Mesodermal cell (in vitro differentiated cells): ENCODE measurements at regions not wholly inside any gene's neighbourhood (a gene's known extent, or its start where the extent isn't known, plus 50 kb on each side); places are given as distances from the start of the nearest gene placed in this dataset.

Source experiments
- H3K27ac ChIP-seq: 2 replicates; pipeline ENCODE4 v1.7.0; 2013; ENCODE audit warnings: mild to moderate bottlenecking, low read depth, low read length, moderate library complexity; ENCODE audit not compliant: severe bottlenecking
- H3K36me3 ChIP-seq: 2 replicates; pipeline ENCODE4 v1.7.1; 2013; ENCODE audit warnings: mild to moderate bottlenecking, low read length, moderate library complexity; ENCODE audit not compliant: control insufficient read depth, insufficient read depth
- H3K4me1 ChIP-seq: one replicate; pipeline ENCODE4 v1.7.1; 2013; ENCODE audit warnings: mild to moderate bottlenecking, low read length; ENCODE audit not compliant: insufficient read depth, control insufficient read depth, poor library complexity, severe bottlenecking
- H3K4me3 ChIP-seq: 2 replicates; pipeline ENCODE4 v1.7.0; 2013; ENCODE audit warnings: low read length, control low read depth, mild to moderate bottlenecking; ENCODE audit not compliant: insufficient read depth, poor library complexity, severe bottlenecking; ENCODE audit errors: extremely low read depth
- H3K9me3 ChIP-seq: 2 replicates; pipeline ENCODE4 v1.7.1; 2013; ENCODE audit warnings: mild to moderate bottlenecking, low read length, moderate library complexity; ENCODE audit not compliant: control insufficient read depth
- WGBS, 2 experiments: methylation state at CpG; one replicate each; pipeline ENCODE4 v1.1.5; 2013; ENCODE audit warnings: missing lambda C conversion rate in 2 of 2; ENCODE audit not compliant: insufficient coverage in 2 of 2; 5-methylcytosine and 5-hydroxymethylcytosine counted together

DNA sequence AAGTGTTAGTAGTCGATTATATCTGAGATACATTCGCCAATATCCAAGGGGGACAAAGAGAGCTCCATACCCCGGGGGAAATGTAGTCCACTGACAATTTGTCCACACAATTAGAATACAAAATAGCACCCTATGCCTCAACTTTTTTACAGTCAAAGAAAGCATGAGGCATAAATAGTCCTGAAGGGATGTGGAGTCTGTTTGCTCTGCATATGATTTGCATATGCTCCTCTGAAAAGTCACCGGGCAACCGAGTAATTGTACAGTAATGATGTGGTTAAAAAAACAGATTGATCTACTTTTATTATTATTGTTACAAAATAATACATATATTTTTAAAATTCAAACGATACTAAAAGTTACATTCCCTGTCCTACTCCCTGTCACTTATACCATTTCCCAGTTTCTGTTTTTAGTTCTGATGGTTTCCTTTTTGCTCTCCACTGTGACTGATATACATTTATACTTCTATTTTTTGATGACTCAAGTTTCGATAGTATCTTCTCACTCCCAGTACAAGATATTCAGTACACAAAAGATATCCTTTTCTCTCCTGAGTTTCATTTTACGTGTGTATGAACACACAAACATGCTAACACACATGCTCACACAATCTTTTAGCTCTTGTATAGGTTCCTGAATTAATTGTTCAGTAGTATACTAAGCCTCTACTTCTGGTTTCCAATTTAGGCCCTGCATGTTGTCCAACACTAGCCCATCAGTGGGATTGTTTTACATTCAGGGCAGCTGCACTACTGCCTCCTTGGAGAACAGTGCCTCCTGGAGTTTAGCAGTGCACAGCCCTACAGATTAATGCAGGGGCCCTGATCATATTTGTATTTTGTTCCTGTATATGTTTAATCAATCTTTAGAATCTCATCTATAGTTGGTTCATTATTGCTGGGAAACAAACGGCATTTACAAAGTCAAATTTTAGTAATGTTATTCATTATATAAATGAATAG is 130.9 kb downstream of the TES start:
- no peak overlapping the region for H3K27ac ChIP-seq
- H3K4me3 ChIP-seq, result no peak overlapping the region
- peaks cover 3% of the 10 kb centered on the region for H3K4me1 ChIP-seq
- H3K36me3 ChIP-seq, result no peaks in the 10 kb centered on the region
- no peaks in the 10 kb centered on the region for H3K9me3 ChIP-seq
- WGBS, 2 experiments, result 80% methylated on average over 1 of the region's 9 CpGs; no CpG with 5 or more reads in 1 of the 2 experiments

DNA sequence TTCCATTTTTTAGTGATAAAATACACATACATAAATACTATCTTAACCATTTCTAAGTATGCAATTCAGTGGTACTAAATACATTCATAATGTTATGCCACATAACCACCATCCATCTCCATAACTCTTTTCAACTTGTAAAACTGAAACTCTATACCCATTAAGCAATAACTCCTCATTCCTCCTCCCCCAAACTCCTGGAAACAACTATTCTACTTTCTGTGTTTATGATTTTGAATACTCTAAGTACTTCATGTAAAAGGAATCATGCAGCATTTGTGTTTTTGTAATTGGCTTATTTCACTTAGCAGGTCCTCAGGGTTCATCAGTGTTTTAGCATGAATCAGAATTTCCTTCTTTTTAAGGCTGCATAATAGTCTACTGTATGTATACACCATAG is 131.8 kb downstream of the TES start:
- H3K9me3 ChIP-seq, result no peaks in the 10 kb centered on the region
- no peak overlapping the region for H3K4me3 ChIP-seq
- H3K27ac ChIP-seq, result no peak overlapping the region
- no peaks in the 10 kb centered on the region for H3K36me3 ChIP-seq
- peaks cover 3% of the 10 kb centered on the region for H3K4me1 ChIP-seq

DNA sequence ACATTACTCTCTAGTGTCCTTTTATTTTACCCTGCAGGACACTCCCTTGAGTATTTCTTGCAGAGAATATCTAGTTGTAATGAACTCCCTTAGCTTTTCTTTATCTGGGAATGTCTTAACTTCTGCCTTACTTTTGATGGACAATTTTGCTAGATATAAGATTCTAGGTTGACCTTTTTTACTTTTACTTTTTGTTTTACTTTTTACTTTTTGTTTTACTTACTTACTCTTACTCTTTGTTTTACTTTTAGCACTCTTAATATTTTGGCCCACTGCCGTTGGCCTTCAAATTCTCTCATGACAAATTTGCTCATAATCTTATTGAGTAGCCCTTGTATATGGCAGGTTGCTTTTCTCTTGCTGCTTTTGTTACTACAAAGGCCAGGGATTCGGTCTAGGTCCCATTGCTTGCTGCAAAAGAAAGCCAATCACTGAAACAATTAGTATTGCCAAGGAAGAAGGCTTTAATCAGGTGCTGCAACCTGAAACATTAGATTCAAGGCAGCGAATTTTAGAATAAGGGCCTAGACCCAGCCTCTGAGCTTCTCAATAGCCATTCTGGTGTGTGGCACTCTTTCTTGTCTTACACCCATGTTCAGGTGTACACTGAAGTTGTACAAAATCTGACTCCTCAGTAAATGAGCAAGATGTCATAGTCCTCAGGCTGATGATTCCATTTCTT is 137.0 kb downstream of the TES start:
- Histone ChIP-seq H3K4me3 (no peak overlapping the region), H3K36me3 (no peaks in the 10 kb centered on the region), H3K27ac (no peak overlapping the region), H3K4me1 (no peaks in the 10 kb centered on the region), H3K9me3 (peaks cover 5% of the 10 kb centered on the region)
- 90% methylated on average over 3 of the region's 3 CpGs for WGBS, 2 experiments

DNA sequence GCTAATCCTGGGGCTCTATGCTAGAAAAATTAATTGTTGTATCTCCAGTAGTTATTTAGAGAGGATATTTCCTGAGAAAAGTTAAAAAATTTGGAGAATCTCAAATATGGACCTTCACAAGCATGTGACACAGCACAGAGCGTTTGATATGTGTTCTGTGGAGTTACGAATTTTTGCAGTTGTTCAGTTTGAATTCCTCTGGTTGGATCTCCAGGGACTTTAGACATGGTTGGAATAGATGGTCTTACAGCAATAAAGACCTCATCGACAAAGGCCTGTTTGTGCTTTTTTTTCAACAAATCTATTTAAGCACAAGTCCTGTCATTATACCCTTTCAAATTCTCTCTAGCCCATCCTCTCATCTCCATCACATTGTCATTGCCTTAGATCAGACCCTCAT is 138.0 kb downstream of the TES start:
- H3K27ac ChIP-seq, result no peak overlapping the region
- 71 to 86% methylated on average over 3 of the region's 3 CpGs for WGBS, 2 experiments
- no peak overlapping the region for H3K4me3 ChIP-seq
- H3K36me3 ChIP-seq, result no peaks in the 10 kb centered on the region
- peaks cover 5% of the 10 kb centered on the region for H3K9me3 ChIP-seq
- no peaks in the 10 kb centered on the region for H3K4me1 ChIP-seq

DNA sequence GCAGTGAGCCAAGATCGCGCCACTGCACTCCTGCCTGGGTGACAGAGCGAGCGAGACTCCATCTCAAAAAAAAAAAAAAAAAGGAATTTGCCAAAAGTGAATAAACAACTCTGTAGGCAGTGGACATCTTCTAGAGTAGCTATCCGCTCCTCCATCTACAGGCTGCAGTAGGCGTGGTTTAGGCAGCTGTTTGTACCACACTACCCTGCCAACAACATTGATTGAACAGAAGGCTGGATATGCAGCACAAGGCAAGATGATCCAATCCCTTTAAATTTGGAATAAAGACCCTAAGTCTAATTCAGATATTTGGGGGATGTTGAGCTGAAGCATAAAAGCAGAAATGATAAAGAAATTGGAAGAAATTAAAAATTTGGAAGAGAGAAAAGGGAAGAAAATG is 141.6 kb downstream of the TES start:
- no peaks in the 10 kb centered on the region for H3K36me3 ChIP-seq
- peaks cover 5% of the 10 kb centered on the region for H3K9me3 ChIP-seq
- no peak overlapping the region for H3K27ac ChIP-seq
- H3K4me1 ChIP-seq, result peaks cover 27% of the 10 kb centered on the region
- 100% methylated on average over 2 of the region's 6 CpGs; no CpG with 5 or more reads in 1 of the 2 experiments for WGBS, 2 experiments
- H3K4me3 ChIP-seq, result no peak overlapping the region

DNA sequence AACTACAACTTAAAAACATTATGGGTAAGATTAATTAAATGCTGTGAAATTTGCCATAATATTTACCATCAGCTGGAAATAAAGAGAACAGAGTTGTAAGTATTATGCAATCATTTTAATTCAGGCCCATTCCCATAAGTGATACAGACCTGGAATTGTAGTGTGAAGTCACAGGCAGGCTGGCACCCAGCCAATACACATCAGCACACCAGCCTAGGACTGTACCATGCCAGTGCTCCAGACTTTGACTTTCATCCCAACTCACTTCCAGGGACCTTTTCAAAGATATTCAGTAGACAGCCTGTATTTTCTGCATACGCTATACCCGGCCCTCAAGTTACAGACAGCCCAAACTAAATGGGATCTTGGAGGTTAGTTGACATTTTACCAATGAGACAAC is 143.3 kb downstream of the TES start:
- H3K9me3 ChIP-seq, result no peaks in the 10 kb centered on the region
- WGBS, 2 experiments, result no CpG with 5 or more reads among the region's 2 CpGs
- peaks cover 39% of the 10 kb centered on the region for H3K4me1 ChIP-seq
- H3K27ac ChIP-seq, result no peak overlapping the region
- no peak overlapping the region for H3K4me3 ChIP-seq
- H3K36me3 ChIP-seq, result no peaks in the 10 kb centered on the region

DNA sequence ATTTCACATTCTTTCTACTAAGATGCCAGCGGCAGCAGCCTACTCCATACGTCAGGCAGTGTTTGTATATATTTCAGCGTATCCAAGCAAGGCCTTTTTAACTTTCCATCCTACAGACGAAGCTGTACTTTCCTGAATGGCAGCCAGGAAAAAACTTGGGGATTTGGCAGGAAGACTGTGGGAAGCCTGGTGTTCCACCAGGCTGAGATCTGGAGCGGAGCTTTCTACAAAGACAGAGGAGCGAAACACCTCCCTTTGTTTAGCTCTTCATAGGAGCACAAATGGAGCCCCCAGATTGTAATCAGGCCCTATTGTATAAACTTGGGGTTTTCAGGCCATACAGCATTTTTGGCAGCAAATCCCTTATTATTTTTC is 143.8 kb downstream of the TES start:
- Histone ChIP-seq H3K36me3 (no peaks in the 10 kb centered on the region), H3K9me3 (no peaks in the 10 kb centered on the region), H3K27ac (peak overlapping the region; percentile 86), H3K4me3 (no peak overlapping the region), H3K4me1 (peaks cover 39% of the 10 kb centered on the region)
- 95 to 100% methylated on average over 3 to 5 of the region's 6 CpGs for WGBS, 2 experiments

DNA sequence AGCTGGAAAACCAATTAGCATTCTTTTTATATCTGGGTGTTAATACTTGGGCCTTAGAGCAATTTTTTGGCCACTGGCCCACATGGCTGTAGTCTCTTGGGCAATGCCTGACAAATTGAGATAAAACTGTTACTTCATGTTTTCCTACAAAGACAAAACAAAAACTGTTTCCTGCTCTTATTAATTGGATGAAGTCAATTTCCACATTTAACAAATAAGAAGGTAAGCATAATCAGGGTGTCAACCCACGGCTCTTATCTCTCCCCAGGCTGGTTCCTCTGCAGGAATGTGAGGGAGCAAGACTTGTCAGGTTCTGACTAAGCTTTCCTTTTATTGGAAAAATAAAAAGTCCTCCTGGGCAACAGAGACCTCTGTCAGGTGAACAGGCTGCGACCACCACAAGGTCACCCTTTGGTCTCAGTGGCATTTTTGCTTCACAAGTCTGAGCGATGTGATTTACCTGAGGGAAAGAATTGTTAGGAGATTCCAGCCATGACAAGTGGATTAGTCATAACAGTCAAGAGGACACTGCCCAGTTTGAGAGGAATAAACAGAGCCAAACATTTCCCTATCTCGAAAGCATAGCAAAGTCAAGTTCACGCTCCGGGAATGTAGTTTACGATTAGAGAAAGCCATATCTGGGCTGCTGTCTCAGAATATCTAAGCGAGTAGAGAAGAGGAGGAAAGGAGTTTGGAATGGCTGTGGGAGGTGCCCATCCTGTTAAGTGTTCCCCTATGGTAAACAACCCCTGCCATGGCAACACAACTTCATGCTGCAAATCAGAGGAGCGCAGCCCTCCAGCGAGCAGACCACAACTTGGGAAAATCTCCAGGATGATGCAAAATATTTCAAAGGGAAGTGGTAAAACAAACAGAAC is 144.4 kb downstream of the TES start:
- peaks cover 39% of the 10 kb centered on the region for H3K4me1 ChIP-seq
- H3K4me3 ChIP-seq, result no peak overlapping the region
- WGBS, 2 experiments, result 75 to 80% methylated on average over 6 to 10 of the region's 10 CpGs
- no peaks in the 10 kb centered on the region for H3K36me3 ChIP-seq
- H3K27ac ChIP-seq, result peak overlapping the region; percentile 86
- no peaks in the 10 kb centered on the region for H3K9me3 ChIP-seq

DNA sequence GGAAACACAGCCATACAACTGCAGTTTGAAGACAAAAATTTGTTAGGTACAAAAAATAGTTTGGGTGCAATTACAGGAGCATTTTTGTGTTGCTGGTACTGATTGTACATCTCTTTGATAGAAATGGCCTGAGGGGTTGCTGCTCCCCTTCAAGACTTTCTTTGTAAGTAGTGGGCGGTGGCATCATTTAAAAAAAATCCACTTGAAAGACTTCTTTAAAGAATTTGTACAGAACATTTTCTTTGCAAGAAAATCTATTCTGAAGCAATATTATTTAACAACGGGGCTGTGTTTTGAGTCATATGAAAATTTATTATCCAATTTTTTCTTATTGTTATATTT is 144.1 kb upstream of the CAV2 start:
- H3K4me3 ChIP-seq, result no peak overlapping the region
- WGBS, 2 experiments, result no CpG with 5 or more reads among the region's 2 CpGs
- H3K27ac ChIP-seq, result peak overlapping the region; percentile 86

DNA sequence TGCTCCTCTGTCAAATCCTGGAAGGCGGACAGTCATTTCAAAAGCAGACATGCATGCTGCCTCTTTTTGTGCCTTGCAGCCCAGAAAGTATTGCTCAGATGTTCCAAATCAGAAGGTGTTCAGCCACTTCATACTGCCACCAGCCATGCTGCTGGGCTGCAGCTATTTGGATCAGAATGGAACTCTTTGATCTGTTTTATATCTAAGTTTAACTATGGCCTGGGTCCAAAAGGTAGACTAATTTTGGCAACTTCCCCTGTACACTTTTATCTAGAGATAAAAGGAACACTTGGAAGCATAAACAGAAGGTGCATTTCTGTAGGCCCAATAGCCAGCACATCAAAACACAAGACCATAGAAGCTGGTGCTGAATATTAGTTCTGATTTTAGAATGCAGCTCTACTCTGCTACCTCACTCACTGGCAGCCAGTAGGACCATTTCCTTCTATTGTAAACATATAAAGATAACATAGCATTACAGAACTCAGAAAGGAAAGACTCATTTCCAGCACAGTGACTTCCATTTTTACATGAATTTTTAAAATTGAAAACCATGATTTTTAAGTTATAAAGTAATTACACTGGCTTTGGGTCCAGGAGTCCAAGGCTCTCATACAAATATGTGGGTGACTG is 143.1 kb upstream of the CAV2 start:
- no peaks in the 10 kb centered on the region for H3K9me3 ChIP-seq
- peak overlapping the region; percentile 86 for H3K27ac ChIP-seq
- H3K4me3 ChIP-seq, result no peak overlapping the region
- 89 to 100% methylated on average over 1 of the region's 1 CpG for WGBS, 2 experiments
- H3K4me1 ChIP-seq, result peaks cover 39% of the 10 kb centered on the region
- H3K36me3 ChIP-seq, result no peaks in the 10 kb centered on the region

More for the DNA sequence above, 144.1 kb upstream of the CAV2 start:
- Histone ChIP-seq H3K36me3 (no peaks in the 10 kb centered on the region), H3K9me3 (no peaks in the 10 kb centered on the region), H3K4me1 (peaks cover 39% of the 10 kb centered on the region)
